ENCODE measurements at regions not wholly inside any gene's neighbourhood (a gene's known extent, or its start where the extent isn't known, plus 50 kb on each side); places are given as distances from the start of the nearest gene placed in this dataset.

DNA sequence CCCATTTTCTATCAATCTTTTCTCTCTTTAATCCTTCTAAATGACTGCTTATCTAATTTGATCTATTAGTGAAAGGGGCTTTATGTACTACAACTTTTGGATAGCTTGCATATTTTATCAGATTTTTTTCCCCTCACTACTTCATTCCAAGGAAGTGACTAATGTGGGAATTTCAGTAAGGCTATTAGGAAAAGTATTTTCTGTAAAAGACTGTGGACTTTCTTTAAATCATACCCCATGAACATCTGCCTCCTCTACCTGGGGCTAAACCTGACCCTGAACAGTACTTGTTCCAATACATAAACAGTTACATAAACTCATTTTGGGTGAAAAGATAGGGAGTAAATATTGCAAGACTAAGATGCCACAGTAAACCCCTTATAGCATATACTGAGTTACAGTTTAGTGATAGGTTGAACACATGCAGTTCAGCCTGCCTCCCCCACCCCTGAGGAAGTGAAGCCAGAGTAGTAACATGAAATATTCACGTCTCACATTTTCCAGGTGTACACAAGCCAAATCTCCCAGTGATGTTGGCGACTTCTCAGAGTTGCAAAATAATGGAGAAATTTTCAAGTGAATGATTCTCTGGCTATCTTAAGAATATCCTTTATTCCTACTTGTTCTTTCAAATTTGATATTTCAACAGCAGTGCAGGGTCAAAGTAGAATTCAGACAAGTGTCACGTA lies 590.9 kb upstream of the ZEB2 start:
- DNase-seq (ENCODE audit: low read depth in 2 of 2), result no peak

DNA sequence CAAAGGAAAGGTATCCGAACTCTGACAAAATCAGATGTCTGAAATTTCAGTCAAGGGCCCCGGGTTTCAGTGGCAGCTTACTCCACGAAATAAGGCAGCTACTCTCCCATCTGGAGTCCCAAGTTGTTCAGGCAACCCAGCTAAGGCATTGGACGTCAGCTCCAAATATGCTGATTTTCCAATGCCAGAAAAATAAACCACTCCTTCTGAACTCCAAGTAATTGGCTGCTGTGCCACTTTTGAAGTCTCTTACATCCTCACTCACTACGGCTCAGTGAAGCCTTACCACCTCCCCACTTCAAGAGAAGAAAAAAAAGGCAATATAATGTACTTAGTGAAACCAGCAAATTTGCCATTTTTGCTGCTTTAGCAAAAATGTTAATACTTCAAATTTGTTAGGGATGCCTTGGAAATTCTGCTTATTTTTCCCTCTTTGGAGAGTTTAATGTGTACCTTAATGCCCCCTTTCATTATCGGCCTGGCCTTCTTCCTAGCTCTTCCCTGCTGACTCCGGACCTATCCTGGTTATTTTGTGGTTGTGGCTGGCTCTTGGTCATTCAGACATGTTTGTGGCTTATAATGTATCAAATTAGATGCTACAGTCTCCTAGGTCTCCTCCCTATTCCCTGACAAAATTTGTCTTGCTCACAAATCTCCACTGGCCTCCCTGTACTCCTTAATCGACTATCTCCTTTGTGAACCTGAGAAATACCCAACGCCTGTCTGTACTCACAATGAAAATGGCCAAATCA lies 589.2 kb upstream of the ZEB2 start:
- no peak for DNase-seq (ENCODE audit: low read depth in 2 of 2)

DNA sequence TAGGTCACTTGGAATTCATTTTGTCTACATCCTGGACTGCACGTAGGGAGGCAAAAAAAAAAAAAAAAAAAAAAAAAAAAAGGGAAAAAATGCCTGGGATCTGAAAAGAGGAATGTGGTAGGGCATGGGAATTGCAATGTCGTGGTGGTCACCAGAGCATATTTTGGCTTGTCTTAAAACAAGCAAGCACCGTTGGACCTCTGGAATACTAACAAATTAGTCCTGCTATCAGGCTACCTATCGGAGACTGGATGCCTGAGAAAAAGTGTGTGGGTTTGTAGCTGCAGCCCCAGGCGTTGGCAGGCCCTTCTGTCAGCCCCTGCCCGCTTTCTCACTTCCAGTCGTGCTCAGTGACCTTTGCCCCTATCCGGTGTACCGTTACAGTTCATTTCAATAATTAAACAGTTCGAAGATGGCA lies 588.5 kb upstream of the ZEB2 start:
- DNase-seq (ENCODE audit: low read depth in 2 of 2), result no peak

DNA sequence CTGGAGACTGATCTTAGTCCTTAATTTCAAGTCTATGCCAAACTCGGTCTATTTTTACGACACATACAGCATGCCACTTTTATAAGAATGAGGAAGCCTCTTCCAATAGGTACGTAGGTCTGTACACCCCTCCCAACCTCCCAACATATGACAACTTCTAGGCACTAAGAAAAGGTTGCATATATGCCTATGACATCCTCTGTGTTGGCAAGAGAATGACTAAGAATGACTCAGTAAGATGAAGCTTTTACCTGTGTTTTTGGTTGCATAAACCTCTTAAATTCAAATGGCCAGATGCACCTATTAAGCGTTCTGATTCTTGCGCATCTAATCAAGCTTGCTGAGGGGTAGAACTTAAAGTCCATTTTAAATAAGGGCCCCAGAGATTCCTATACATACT lies 586.4 kb upstream of the ZEB2 start:
- DNase-seq (ENCODE audit: low read depth in 2 of 2), result no peak

DNA sequence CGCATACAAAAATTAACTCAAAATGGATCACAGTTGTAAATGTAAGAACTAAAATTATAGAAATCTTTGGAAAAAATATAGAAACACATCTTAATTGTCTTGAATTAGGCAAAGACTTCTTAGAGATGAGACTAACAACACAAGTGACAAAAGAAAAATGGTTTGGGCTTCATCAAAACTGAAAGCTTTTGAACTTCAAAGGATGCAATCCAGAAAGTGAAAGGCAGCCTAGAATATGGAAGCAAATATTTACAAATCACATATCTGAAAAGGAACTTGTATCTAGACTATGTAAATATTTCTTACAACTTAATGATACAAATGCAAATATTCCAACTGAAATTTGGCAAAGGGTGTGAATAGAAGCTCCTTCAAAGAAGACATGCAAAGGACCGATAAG lies 582.8 kb upstream of the ZEB2 start:
- DNase-seq (ENCODE audit: low read depth in 2 of 2), result no peak

DNA sequence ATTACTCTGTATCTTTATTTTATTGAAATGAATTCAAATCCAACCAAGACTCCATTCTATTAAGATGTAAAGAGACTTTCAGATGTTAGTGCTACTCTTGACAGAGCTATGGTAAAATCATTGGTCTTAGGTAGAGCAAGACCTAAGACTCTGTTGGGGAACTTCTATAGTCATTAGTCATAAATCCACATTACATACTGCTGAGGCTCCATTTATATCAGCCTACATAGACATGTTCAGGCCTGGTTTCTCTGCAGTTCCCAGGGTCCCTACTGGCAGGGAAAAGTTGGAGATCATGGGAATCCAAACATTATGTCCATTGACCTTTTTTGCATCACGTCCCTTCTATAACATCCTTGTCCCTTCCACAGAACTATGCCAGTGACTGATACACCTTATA lies 580.4 kb upstream of the ZEB2 start:
- DNase-seq (ENCODE audit: low read depth in 2 of 2), result no peak

DNA sequence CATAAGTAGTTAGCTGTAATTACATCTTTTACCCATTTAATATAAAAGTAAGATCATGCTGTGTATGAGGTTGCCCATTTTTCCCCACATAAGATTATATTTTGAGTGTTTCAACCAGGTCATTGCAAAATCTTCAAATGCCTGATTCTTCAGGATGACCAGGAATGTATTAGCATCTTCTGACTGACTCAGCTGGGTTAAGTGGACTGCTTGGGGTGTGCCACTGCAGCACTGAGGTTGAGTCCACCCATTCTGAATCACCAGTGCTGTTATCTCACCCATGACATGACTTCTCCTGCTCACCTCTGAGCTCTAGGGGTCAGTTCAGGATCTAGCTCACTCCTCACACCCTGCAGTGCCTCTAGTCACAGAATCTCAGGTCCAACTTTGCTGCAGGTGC lies 576.7 kb upstream of the ZEB2 start:
- DNase-seq (ENCODE audit: low read depth in 2 of 2), result no peak

DNA sequence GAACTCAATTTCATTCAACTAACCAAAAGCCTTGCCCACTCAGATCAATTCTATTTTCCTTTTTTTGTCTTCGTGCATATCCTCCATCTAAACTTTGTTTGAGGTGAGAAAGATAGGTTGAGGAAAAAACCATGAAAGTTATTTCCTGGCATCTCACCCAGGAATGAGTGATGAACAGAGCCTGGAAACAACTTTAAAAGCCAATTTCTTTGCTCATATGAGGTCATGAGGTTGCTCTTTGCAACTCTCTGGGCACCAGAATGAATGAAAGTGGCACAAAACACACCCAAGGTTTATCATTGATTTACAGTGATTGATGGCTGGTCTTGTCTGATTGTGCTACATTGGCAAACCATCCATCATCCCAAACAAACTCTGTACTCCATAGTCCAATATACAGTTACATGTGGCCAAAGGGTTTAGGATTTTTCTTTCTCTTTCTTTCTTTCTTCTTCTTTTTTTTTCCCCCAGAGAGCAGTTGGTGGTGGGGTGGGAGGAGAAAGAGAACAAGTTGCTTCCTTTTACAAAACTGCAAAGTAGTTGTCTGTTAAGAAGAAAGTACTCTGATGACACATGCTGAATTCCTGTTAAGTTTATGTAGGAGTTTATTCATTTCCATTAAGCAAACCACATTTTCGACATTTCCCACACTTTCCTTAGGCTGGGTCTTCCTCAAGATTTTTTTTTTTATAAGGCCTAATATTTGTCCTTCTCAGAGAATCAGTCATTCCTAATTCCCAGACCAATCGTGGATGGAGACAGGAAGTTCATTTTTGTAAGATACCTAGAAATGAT lies 575.9 kb upstream of the ZEB2 start:
- no peak for DNase-seq (ENCODE audit: low read depth in 2 of 2)

DNA sequence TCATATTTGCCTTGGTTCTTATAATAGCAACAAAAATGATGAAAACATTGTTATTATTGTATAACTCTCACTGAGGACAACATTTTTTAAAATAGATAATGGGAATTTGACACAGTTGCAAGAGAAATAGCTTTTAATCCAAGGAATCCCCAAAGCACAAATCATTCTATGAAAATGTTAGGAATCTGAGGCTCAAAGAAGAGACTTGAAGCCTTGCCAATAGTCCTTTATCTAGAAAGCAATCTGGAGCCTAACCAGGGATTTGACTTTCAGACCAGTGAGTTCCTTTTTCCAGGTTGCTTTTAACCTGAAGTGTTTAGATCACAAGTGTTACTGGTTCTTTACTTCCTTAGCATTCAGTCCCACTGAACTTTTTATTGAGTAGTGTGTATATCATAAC lies 574.5 kb upstream of the ZEB2 start:
- DNase-seq (ENCODE audit: low read depth in 2 of 2), result no peak

DNA sequence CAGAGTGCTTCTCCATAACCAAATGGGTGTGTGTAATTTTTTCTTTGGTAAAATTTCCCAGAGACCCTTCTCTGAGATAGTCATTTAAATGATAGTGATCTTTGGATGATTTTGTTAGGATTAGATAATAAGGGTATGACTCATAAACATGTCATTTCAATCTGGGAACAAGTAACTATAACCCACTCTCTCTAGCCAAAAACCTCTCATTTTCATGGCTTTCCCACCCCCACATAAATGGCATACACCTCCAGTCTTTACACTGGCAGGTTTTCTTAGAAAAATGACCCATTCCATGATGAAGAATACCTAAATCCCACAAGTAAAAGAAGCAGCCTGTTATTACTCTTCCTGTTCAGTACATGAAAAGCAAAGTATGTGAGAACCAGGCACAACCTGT lies 572.0 kb upstream of the ZEB2 start:
- no peak for DNase-seq (ENCODE audit: low read depth in 2 of 2)

DNA sequence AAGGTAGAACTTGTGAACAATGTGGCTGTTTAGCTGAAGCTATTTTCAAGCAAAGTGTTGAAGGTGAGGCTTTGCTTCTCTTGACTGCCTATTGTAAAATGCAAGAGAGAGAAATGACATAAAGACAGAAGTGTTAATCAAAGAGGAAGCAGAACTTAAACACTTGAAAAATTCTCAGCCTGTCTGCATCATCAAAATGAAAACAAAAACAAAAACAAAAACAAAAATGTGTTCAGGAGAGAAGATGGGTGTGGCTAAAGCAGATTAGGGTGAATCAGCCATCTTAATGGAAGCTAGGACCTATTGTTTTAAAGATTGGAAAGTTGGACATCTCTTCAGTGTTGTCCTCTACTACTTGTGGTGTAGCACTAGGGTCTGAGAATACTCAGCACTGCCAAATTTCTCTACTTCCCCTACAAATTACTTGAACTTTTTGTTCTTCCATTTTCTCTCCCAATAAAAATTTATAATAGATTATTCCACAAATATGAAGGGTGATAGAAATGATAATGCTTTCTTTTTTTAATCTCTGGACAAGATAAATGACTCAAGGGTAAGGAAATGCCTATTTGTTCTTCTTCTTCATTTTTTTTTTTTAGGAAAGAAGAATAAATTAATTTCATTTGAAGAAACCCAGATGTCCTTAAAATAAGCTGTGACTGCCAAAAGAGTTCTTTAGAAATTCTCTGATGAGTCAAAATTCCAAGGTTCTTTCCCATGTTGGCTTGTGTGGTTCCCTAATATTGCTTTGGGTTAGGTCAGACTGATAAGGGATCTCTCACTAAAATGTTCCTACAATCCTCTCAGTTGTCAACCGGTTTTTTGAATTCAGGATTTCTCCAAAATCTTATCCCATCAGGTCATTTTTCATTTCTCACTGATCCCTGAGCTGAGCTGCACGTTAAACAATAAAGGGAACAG lies 571.2 kb upstream of the ZEB2 start:
- no peak for DNase-seq (ENCODE audit: low read depth in 2 of 2)

DNA sequence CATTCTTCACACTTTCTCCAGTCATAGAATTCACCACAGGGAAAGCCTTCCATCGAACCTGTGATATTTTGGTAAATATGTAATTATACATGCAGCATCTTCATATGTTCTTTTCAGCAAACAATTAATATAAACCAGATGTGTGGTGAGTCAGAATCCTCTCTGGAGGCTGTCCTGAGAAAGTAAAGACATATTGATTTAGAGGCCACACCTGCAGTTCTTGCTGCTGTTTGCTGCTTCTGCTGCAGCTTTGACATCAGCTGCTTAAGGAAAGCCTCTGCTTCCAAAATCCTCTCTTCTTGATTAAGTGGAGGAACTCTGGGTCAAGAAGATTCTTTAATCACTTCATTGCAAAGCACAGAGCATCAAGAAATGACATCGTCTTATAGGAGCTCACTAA lies 568.8 kb upstream of the ZEB2 start:
- DNase-seq (ENCODE audit: low read depth in 2 of 2), result no peak

DNA sequence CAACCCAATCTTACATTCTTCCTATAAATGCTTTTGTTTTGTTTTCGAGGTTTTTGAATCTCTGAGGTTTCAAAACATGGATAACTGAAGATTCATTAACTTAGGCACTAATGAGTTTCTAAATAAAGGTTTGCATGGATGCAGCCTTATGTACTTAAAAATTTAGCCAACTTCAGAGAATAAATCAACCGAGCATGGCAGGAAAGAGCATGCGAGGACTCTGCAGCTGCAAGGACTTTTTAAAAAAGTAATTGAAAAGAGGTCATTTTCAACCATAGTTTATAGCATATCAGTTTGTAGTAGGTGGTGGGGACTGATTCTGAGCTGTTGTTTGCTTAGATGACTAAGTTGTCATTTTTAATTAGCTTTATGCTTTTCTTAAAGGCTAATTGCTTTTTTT lies 567.0 kb upstream of the ZEB2 start:
- no peak for DNase-seq (ENCODE audit: low read depth in 2 of 2)

DNA sequence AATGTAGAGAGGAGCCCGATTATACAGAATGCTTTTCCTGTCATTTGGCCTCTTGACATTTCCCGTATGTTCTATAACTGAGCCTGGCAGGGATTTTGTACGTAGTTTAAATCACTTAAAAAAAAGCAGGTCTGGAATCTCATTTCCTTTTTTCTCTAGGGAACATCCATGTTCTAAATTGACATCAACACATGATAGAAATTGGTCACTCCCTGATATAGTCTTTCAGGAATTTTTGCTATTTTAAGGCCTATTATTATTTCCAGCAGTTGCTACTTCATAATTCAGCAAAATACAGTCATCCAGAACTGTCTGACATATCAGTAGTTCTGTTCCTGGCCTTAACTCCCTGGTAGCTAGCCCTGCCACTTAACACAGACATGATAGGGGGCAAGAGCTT lies 565.7 kb upstream of the ZEB2 start:
- no peak for DNase-seq (ENCODE audit: low read depth in 2 of 2)

DNA sequence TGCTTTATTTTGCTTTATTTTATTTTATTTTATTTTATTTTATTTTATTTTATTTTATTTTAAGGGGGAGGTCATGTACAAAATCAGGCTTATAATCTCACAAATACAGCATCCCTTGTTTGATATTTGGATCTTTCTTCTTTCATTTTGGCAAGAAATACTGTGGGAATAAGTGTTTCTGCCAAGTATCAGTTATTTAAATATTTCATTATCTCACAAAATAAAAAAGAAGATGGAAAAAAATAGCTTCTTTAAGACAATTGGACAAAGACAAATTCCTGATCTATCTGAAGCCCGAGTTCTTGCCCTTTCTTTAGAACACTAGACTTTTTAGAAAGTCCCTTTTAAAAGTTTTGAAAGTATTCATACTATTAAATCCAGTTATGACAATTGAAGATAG lies 560.5 kb upstream of the ZEB2 start:
- DNase-seq (ENCODE audit: low read depth in 2 of 2), result no peak

DNA sequence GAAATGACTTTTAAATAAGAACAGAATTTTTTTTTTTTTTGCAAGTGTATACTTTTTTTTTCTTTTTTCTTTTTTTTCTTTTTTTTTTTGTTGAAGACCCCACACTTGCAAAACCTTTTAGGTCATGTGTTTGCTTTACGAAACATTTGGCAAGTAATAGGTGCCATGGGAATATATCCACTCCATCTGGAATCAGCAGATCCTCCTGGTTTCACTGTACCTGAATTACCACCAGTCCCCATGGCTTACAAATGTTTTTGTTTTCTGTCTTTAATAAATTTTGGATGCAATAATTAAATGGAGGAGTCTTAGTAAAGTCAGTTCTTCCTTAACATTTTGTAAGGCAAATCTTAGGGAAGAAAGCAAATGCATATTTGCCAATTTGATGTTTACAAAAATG lies 559.7 kb upstream of the ZEB2 start:
- DNase-seq (ENCODE audit: low read depth in 2 of 2), result no peak

DNA sequence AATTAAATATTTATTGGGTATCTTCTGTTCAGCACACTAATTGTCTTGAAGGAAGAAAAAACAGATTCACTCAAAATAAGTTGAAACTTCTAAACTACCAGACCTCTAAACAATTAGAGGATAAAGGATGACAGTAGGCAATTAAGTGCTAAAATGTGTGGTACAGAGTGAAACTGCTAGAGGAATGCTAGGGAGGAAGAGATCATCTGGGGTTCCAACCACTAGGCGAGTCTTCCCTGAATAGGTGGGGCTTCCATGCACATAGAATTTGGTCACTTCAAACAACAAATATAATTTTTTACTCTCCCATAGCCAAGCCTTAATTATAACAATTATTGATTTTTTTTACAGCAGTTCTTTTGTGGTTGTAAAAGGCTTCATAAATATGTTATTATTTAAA lies 559.0 kb upstream of the ZEB2 start:
- no peak for DNase-seq (ENCODE audit: low read depth in 2 of 2)

DNA sequence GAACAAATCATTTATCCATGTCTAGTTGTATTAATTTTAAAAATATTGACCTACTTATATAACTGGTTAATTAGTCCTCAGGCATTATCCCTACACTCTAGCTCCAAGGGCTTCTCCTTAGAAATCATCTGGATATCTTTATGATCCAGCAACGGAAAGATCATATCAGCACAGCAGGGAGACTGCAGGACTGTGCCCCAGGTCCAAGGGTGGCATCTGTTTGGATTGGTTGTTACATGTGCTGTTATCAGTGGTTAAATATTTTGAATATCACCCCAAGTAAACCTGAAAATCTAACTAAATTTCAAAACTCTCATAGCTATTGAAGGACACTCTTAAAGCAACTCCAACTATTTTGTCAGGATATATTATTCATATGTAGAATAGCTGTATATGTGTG lies 556.2 kb upstream of the ZEB2 start:
- no peak for DNase-seq (ENCODE audit: low read depth in 2 of 2)

DNA sequence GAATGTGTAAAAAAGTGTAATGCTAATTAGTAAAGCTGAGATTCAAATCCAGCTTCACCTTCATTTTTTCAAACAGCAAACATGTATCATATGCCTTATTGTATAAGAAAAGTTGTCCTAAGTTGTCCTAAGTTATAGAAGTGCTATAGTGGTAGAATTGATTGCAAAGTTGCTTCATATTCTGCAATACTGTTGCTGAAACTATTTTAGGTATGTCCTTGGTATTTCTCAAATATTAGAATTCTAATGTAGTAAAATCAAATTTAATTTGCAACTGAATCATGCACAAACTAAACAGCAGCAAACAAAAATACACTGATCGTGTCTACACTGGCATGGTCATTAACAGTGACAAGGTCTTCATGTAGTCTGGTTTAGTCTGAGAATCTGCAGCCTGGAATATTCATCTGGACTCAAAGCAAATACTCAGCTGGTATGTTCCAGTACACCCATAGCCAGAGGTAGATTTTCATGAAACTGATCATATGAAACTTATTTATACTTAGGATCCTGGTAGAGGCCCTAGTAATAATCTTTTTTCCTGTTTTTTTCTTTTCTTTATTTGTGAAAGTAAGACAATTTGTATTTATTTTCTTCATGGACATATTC lies 555.6 kb upstream of the ZEB2 start:
- no peak for DNase-seq (ENCODE audit: low read depth in 2 of 2)

DNA sequence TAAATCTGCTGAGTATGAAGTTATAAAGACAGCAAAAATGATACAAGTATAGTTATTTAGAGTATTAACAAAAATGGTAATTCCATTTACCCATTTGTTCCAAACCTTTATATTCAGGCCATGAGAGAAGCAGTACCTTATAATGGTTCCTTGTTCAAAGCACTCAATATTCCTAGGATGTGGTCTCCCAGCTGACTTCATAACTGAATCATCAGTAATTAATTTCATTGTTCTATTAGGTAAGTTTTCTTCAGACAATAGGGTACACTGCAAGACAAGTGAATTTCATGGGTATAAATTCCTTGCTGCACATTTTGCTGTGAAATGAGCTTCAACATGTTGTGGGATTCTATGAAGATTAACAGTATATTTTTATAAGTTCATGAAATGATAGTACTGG lies 550.8 kb upstream of the ZEB2 start:
- no peak for DNase-seq (ENCODE audit: low read depth in 2 of 2)

DNA sequence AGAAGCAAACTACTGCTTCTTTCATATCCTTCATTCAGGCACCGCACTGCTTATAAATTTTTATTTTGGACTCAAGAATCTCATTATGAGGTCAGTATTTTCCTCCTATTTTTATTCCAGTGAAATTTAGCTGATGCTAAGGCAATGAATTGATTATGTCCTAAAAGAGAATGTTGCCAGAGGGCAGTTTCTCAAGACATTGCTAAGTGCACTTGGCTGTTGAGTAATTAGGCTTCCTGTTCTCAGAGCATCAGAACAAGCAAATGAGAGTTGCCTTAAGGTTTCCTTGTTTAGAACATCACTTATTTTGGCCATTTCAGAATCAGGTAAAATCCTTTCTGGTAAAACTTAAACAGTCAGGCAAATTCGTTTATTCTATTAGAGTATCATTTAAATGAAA lies 548.6 kb upstream of the ZEB2 start:
- no peak for DNase-seq (ENCODE audit: low read depth in 2 of 2)
